ENCODE measurements at regions not wholly inside any gene's neighbourhood (a gene's known extent, or its start where the extent isn't known, plus 50 kb on each side); places are given as distances from the start of the nearest gene placed in this dataset.

- peaks cover 0 to 4% of the 10 kb centered on the region in 2 experiments for H3K9me3 ChIP-seq (ENCODE audit: control insufficient read depth in 1 of 2, insufficient read depth in 1 of 2, low read length in 2 of 2)
- no peaks in the 10 kb centered on the region for H3K27me3 ChIP-seq (ENCODE audit: control insufficient read depth in 1 of 2, insufficient read depth in 2 of 2, low read length in 2 of 2)
- Mint-ChIP-seq H3K4me3 (no peak overlapping the region), H3K27me3 (no peaks in the 10 kb centered on the region), H3K4me1 (ENCODE audit: low read depth) (peaks cover 25% of the 10 kb centered on the region), H3K36me3 (ENCODE audit: low read depth) (no peaks in the 10 kb centered on the region), H3K27ac (no peak overlapping the region), H3K9me3 (peaks cover 2% of the 10 kb centered on the region)
- no peak for TF ChIP-seq CTCF (IDR thresholded peaks at IDR 0.05)
- intact Hi-C loops (cut with DNase I, micrococcal nuclease), result no loop called here
- ATAC-seq (ENCODE audit: poor library complexity), result no peak
- H3K27ac ChIP-seq (ENCODE audit: low read depth in 1 of 2, low read length in 2 of 2), result no peak overlapping the region
- CTCF ChIA-PET, result interaction anchor here (1.0 kb wide), 1 partner anchor 9 kb away, joined by 3 read pairs; no protein-coding TSS in a partner anchor
- H3K36me3 ChIP-seq (ENCODE audit: insufficient read depth, low read length), result no peaks in the 10 kb centered on the region
- H3K4me3 ChIP-seq (ENCODE audit: low read length), result no peak overlapping the region
- POLR2A ChIA-PET, result interaction anchor here (0.6 to 4.3 kb wide), 2 partner anchors 8 to 12 kb away, joined by 3 to 14 read pairs; no protein-coding TSS in a partner anchor
- peaks cover 13% of the 10 kb centered on the region for H3K4me1 ChIP-seq (ENCODE audit: insufficient read depth, low read length)
- no peak for DNase-seq
Observed at GRCh38 chr3:177589041-177589650, 391.9 kb upstream of the TBL1XR1 start.

GRCh38 chr3:177589911-177590381, 392.7 kb upstream of the TBL1XR1 start:
- CTCF ChIA-PET, result interaction anchor here (1.0 kb wide), 1 partner anchor 10 kb away, joined by 3 read pairs; no protein-coding TSS in a partner anchor
- H3K9me3 ChIP-seq (ENCODE audit: control insufficient read depth in 1 of 2, insufficient read depth in 1 of 2, low read length in 2 of 2), result peaks cover 0 to 4% of the 10 kb centered on the region in 2 experiments
- no peaks in the 10 kb centered on the region for H3K27me3 ChIP-seq (ENCODE audit: control insufficient read depth in 1 of 2, insufficient read depth in 2 of 2, low read length in 2 of 2)
- H3K4me3 ChIP-seq (ENCODE audit: low read length), result no peak overlapping the region
- Mint-ChIP-seq H3K4me1 (ENCODE audit: low read depth) (peaks cover 33% of the 10 kb centered on the region), H3K4me3 (no peak overlapping the region), H3K9me3 (no peaks in the 10 kb centered on the region), H3K36me3 (ENCODE audit: low read depth) (no peaks in the 10 kb centered on the region), H3K27me3 (no peaks in the 10 kb centered on the region), H3K27ac (no peak overlapping the region)
- H3K36me3 ChIP-seq (ENCODE audit: insufficient read depth, low read length), result no peaks in the 10 kb centered on the region
- peaks cover 13% of the 10 kb centered on the region for H3K4me1 ChIP-seq (ENCODE audit: insufficient read depth, low read length)
- TF ChIP-seq CTCF (IDR thresholded peaks at IDR 0.05), result no peak
- POLR2A ChIA-PET, result interaction anchor here (0.6 to 0.9 kb wide), 3 partner anchors 12 to 20 kb away, joined by 3 to 4 read pairs (median 3); no protein-coding TSS in a partner anchor
- ATAC-seq (ENCODE audit: poor library complexity), result no peak
- H3K27ac ChIP-seq (ENCODE audit: low read depth in 1 of 2, low read length in 2 of 2), result no peak overlapping the region
- intact Hi-C loops (cut with DNase I, micrococcal nuclease), result loop anchor here (5.0 to 10.0 kb wide), 5 partner anchors 38 to 228 kb away; no protein-coding TSS in a partner anchor
- DNase-seq, result no peak

GRCh38 chr3:177590826-177591225, 393.5 kb upstream of the TBL1XR1 start:
- Histone ChIP-seq H3K36me3 (ENCODE audit: insufficient read depth, low read length) (no peaks in the 10 kb centered on the region), H3K27me3 (ENCODE audit: control insufficient read depth in 1 of 2, insufficient read depth in 2 of 2, low read length in 2 of 2) (no peaks in the 10 kb centered on the region), H3K4me3 (ENCODE audit: low read length) (no peak overlapping the region), H3K4me1 (ENCODE audit: insufficient read depth, low read length) (peaks cover 13% of the 10 kb centered on the region), H3K27ac (ENCODE audit: low read depth in 1 of 2, low read length in 2 of 2) (no peak overlapping the region), H3K9me3 (ENCODE audit: control insufficient read depth in 1 of 2, insufficient read depth in 1 of 2, low read length in 2 of 2) (peaks cover 0 to 4% of the 10 kb centered on the region in 2 experiments)
- Mint-ChIP-seq H3K36me3 (ENCODE audit: low read depth) (no peaks in the 10 kb centered on the region), H3K27ac (no peak overlapping the region), H3K4me3 (no peak overlapping the region), H3K27me3 (no peaks in the 10 kb centered on the region), H3K9me3 (no peaks in the 10 kb centered on the region), H3K4me1 (ENCODE audit: low read depth) (peaks cover 41% of the 10 kb centered on the region)
- ChIA-PET POLR2A (interaction anchor here (0.6 to 0.9 kb wide), 2 partner anchors 19 to 315 kb away, joined by 3 read pairs; no protein-coding TSS in a partner anchor), CTCF (no interaction called here)
- DNase-seq (no peak), ATAC-seq (ENCODE audit: poor library complexity) (no peak)
- intact Hi-C loops (cut with DNase I, micrococcal nuclease), result loop anchor here (5.0 to 10.0 kb wide), 5 partner anchors 39 to 229 kb away; no protein-coding TSS in a partner anchor
- TF ChIP-seq CTCF (IDR thresholded peaks at IDR 0.05), result no peak
